Neural cell (in vitro differentiated cells): ENCODE measurements at regions not wholly inside any gene's neighbourhood (a gene's known extent, or its start where the extent isn't known, plus 50 kb on each side); places are given as distances from the start of the nearest gene placed in this dataset.

Experiments used
- CTCF ChIP-seq: fragments of 450-650 bp; IDR thresholded peaks from 2 replicates; pipeline ENCODE4 v1.5.1; 2014; ENCODE audit warnings: antibody characterized with exemption, mild to moderate bottlenecking, moderate library complexity; ENCODE audit not compliant: poor library complexity, severe bottlenecking
- EP300 ChIP-seq: fragments of 450-650 bp; conservative IDR thresholded peaks from 2 replicates; pipeline ENCODE4 v1.6.1; 2014; ENCODE audit warnings: antibody characterized with exemption, mild to moderate bottlenecking, moderate library complexity; ENCODE audit not compliant: poor library complexity, severe bottlenecking
- EZH2 ChIP-seq: fragments of 200-600, 300-800 bp; shearing (Covaris generic), sonication (generic); IDR thresholded peaks from 2 replicates; pipeline ENCODE4 v1.6.1; 2014; ENCODE audit warnings: antibody characterized with exemption, low read length, borderline replicate concordance, mild to moderate bottlenecking; ENCODE audit not compliant: insufficient read depth, poor library complexity, severe bottlenecking
- POLR2AphosphoS5 ChIP-seq: IDR thresholded peaks from 2 replicates; pipeline ENCODE4 v1.6.1; 2012
- REST ChIP-seq: IDR thresholded peaks from 2 replicates; pipeline ENCODE4 v1.6.1; 2012; ENCODE audit warnings: borderline replicate concordance
- TAF1 ChIP-seq: IDR thresholded peaks from 2 replicates; pipeline ENCODE4 v1.6.1; 2012; ENCODE audit warnings: low read depth

- TF ChIP-seq POLR2AphosphoS5 (no peak), CTCF (no peak), TAF1 (no peak), EP300 (no peak), REST (no peak), EZH2 (no peak)
Observed at GRCh38 chrX:26522501-26522900, 306.5 kb downstream of the MAGEB5 start.
